Right atrium auricular region (tissue), 2 donors: ENCODE measurements at regions not wholly inside any gene's neighbourhood (a gene's known extent, or its start where the extent isn't known, plus 50 kb on each side); places are given as distances from the start of the nearest gene placed in this dataset.

Experiments used
- DNase-seq: peaks from one replicate; pipeline ENCODE4 v3.0.0-alpha.2; 2019; ENCODE audit warnings: low spot score
- H3K27ac ChIP-seq, 2 donors: fragments of 200-600 bp; sonication (generic); 1 replicate in 1 of 2; 2 replicates in 1 of 2; pipeline ENCODE4 v1.5.1; 2016 to 2019
- H3K27me3 ChIP-seq, 2 donors: fragments of 200-600 bp; sonication (generic); one replicate each; pipeline versions ENCODE4 v1.5.1 to v1.6.0; 2017 to 2019
- H3K36me3 ChIP-seq: fragments of 200-600 bp; sonication (generic); one replicate; pipeline ENCODE4 v1.5.1; 2016
- H3K4me1 ChIP-seq, 2 donors: fragments of 200-600 bp; sonication (generic); one replicate each; pipeline versions ENCODE4 v1.5.1 to v1.6.0; 2017 to 2019
- H3K4me3 ChIP-seq, 2 donors: fragments of 200-600 bp; sonication (generic); 1 replicate in 1 of 2; 2 replicates in 1 of 2; pipeline ENCODE4 v1.5.1; 2017 to 2019; ENCODE audit warnings: mild to moderate bottlenecking in 1 of 2, moderate library complexity in 1 of 2
- H3K9me3 ChIP-seq, 2 donors: fragments of 200-600 bp; sonication (generic); one replicate each; pipeline ENCODE4 v1.5.1; 2019
- TF ChIP-seq, protein P1 (sequence below), 2 donors: fragments of 200-600 bp; sonication (generic); IDR thresholded peaks; one replicate each; pipeline ENCODE4 v1.5.1; 2019; ENCODE audit warnings: antibody characterized with exemption in 2 of 2

DNA sequence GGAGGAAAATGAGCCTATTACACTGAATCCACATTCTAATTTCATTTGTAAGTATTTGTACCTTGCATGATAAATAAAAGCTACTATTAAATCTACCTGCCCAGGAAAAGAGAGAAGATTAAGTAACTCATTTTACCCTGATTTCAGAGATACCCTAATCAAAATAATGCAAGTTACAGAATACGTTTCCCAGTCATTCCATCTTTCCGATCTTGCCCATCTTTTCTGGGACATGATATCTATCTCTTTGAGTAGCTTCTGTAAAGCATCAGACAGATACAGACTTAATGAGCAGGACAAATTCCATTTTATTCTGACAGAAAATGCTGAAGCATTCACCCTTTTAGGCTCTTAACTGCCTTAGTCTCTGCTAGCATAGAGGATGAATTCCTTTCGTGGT, 56.6 kb downstream of the SPRY2 start:
- H3K36me3 ChIP-seq, result no peaks in the 10 kb centered on the region
- no peaks in the 10 kb centered on the region for H3K9me3 ChIP-seq
- TF ChIP-seq, protein P1, sequence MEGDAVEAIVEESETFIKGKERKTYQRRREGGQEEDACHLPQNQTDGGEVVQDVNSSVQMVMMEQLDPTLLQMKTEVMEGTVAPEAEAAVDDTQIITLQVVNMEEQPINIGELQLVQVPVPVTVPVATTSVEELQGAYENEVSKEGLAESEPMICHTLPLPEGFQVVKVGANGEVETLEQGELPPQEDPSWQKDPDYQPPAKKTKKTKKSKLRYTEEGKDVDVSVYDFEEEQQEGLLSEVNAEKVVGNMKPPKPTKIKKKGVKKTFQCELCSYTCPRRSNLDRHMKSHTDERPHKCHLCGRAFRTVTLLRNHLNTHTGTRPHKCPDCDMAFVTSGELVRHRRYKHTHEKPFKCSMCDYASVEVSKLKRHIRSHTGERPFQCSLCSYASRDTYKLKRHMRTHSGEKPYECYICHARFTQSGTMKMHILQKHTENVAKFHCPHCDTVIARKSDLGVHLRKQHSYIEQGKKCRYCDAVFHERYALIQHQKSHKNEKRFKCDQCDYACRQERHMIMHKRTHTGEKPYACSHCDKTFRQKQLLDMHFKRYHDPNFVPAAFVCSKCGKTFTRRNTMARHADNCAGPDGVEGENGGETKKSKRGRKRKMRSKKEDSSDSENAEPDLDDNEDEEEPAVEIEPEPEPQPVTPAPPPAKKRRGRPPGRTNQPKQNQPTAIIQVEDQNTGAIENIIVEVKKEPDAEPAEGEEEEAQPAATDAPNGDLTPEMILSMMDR (IDR thresholded peaks at IDR 0.05), result no peak
- no peak overlapping the region for H3K4me3 ChIP-seq
- no peak overlapping the region for H3K27ac ChIP-seq
- DNase-seq, result no peak
- H3K27me3 ChIP-seq, result no peaks in the 10 kb centered on the region
- no peaks in the 10 kb centered on the region for H3K4me1 ChIP-seq

DNA sequence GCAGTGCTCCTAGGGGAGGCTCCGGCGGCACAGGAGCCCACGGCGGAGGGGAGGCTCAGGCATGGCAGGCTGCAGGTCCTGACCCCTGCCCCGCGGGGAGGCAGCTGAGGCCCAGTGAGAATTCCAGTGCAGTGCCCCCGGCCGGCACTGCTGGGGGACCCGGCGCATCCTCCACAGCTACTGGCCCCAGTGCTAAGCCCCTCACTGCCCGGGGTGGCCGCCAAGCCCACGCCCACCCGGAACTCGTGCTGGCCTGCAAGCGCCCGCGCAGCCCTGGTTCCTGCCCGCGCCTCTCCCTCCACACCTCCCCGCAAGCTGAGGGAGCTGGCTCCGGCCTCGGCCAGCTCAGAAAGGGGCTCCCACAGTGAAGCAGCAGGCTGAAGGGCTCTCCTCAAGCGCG, 62.2 kb downstream of the SPRY2 start:
- TF ChIP-seq, protein P1 (IDR thresholded peaks at IDR 0.05), result no peak
- H3K27me3 ChIP-seq, result no peaks in the 10 kb centered on the region
- no peak overlapping the region for H3K4me3 ChIP-seq
- H3K4me1 ChIP-seq, result peaks cover 0 to 12% of the 10 kb centered on the region in 2 donors
- no peak overlapping the region for H3K27ac ChIP-seq
- DNase-seq, result no peak
- H3K36me3 ChIP-seq, result no peaks in the 10 kb centered on the region
- no peaks in the 10 kb centered on the region for H3K9me3 ChIP-seq

DNA sequence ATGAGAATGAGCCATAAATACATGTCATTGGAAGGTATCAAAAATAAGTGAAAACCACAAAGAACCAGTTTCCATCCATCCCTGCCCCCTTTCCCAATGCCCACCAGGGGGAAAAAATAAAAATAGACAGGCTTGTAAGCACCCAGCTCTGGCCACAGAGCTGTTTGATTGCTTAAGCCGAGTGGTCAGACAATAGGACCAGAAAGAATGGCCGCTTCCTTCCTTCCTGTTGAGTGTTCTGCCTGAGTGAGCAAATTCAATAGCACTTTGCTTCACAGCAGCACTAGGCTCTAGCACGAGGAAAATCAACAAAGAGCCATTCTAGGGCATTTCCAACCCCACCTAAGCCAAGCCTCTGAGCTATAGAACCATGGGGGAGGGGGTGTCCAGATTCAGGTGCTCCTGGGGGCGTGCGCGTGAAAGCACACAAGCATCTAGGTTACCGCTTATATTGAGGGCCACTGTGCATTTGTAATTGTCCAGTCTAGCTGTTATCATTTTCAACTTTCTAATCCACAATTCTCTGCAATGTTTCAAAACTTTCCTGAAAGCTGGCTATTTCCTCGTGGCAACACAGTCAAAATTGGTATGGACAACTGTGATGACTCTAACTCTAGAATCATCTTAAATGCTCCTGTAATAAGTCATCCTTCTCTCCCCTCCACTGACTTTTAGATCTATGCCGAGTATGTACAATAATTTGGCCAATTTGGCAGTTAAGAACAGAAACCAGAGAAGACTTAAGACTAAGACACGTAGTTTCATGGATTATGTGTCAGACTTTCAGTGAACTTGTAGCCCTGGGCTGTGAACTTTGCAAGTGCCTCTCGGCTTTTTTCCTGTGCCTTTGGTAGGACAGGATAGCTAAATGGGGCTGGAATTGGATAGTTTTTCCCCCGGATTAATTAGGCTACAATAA, 64.3 kb downstream of the SPRY2 start:
- peaks cover 0 to 3% of the 10 kb centered on the region in 2 donors for H3K9me3 ChIP-seq
- peak overlapping the region in 1 of 2 donors; percentile 16 for H3K27ac ChIP-seq
- H3K4me1 ChIP-seq, result peaks cover 0 to 12% of the 10 kb centered on the region in 2 donors
- TF ChIP-seq, protein P1 (IDR thresholded peaks at IDR 0.05), result no peak
- no peaks in the 10 kb centered on the region for H3K27me3 ChIP-seq
- no peak for DNase-seq
- H3K4me3 ChIP-seq, result no peak overlapping the region
- H3K36me3 ChIP-seq, result no peaks in the 10 kb centered on the region

DNA sequence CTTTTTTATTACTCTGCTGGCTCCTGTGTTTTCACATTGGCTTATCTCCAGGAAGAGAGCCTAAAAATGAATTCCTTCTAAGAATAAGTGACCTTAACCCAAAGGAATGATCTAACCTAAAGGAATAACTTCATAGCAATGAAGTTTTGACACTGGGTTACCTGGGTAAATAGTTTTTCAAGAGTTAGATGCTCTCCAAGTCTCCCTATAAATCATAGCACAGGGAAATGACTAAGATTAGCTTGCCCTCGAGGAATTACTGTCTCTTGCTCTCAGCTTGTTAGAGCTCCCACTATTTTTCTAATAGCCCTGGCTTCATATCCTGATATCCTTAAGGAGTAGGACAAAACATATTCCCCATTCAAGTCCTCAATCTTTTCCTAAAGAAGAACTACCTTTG, 66.3 kb downstream of the SPRY2 start:
- Histone ChIP-seq H3K4me1 (peaks cover 0 to 12% of the 10 kb centered on the region in 2 donors), H3K36me3 (no peaks in the 10 kb centered on the region), H3K4me3 (no peak overlapping the region), H3K27ac (no peak overlapping the region), H3K9me3 (peaks cover 0 to 12% of the 10 kb centered on the region in 2 donors), H3K27me3 (no peaks in the 10 kb centered on the region)
- TF ChIP-seq, protein P1 (IDR thresholded peaks at IDR 0.05), result no peak
- no peak for DNase-seq

DNA sequence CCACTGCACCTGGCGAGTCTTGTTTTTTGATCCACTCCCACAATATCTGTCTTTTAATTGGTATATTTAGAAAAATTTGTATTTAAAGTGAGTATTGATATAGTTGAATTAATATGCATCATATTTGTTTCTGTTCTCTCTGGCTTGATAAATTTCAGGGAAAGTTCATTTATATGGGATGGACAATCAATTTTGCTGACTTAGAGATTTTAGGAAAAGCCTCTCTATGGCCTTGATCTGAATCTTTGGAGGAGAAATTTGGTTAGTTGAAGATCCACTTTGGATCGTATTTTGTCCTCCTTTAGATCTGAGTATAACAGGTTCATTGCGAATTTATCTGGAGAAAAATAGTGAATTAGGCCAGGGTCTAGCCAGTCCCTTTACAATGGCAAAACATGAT, 67.2 kb downstream of the SPRY2 start:
- no peaks in the 10 kb centered on the region for H3K27me3 ChIP-seq
- DNase-seq, result no peak
- TF ChIP-seq, protein P1 (IDR thresholded peaks at IDR 0.05), result no peak
- H3K4me1 ChIP-seq, result peaks cover 0 to 12% of the 10 kb centered on the region in 2 donors
- peaks cover 0 to 12% of the 10 kb centered on the region in 2 donors for H3K9me3 ChIP-seq
- no peak overlapping the region for H3K27ac ChIP-seq
- no peaks in the 10 kb centered on the region for H3K36me3 ChIP-seq
- no peak overlapping the region for H3K4me3 ChIP-seq
